Liver (tissue), 8 donors: ENCODE measurements at regions not wholly inside any gene's neighbourhood (a gene's known extent, or its start where the extent isn't known, plus 50 kb on each side); places are given as distances from the start of the nearest gene placed in this dataset.

Source experiments
- DNase-seq: peaks from one replicate; pipeline ENCODE4 v3.0.0-alpha.2; 2017; ENCODE audit warnings: low spot score
- H3K27ac ChIP-seq, 2 donors: one replicate each; pipeline ENCODE4 v1.7.0; 2013; ENCODE audit warnings: inconsistent platforms in 2 of 2, low read length in 2 of 2, control low read depth in 1 of 2, low read depth in 1 of 2, mild to moderate bottlenecking in 1 of 2
- H3K27me3 ChIP-seq, 4 donors: one replicate each; pipeline versions ENCODE4 v1.6.1 to v1.7.0; 2013; ENCODE audit warnings: low read length in 3 of 4, inconsistent platforms in 1 of 4, mild to moderate bottlenecking in 1 of 4, moderate library complexity in 1 of 4; ENCODE audit not compliant: control insufficient read depth in 4 of 4, insufficient read depth in 4 of 4
- H3K36me3 ChIP-seq, 4 donors: one replicate each; pipeline versions ENCODE4 v1.6.1 to v1.7.0; 2013; ENCODE audit warnings: low read length in 3 of 4, mild to moderate bottlenecking in 3 of 4, low read depth in 1 of 4, moderate library complexity in 1 of 4; ENCODE audit not compliant: control insufficient read depth in 4 of 4, insufficient read depth in 3 of 4
- H3K4me1 ChIP-seq, 4 donors: one replicate each; pipeline versions ENCODE4 v1.6.1 to v1.7.0; 2013; ENCODE audit warnings: low read length in 3 of 4, mild to moderate bottlenecking in 3 of 4, moderate library complexity in 1 of 4; ENCODE audit not compliant: control insufficient read depth in 4 of 4, insufficient read depth in 4 of 4
- H3K4me3 ChIP-seq, 3 donors: one replicate each; pipeline versions ENCODE4 v1.6.1 to v1.7.0; 2013; ENCODE audit warnings: low read length in 3 of 3, control low read depth in 1 of 3, low read depth in 1 of 3, mild to moderate bottlenecking in 1 of 3
- H3K9ac ChIP-seq, 2 donors: one replicate each; pipeline ENCODE4 v1.7.0; 2013; ENCODE audit warnings: low read length in 2 of 2, mild to moderate bottlenecking in 2 of 2, moderate library complexity in 2 of 2, control low read depth in 1 of 2, low read depth in 1 of 2
- H3K9me3 ChIP-seq, 4 donors: one replicate each; pipeline versions ENCODE4 v1.6.1 to v1.7.0; 2013; ENCODE audit warnings: low read length in 3 of 4; ENCODE audit not compliant: control insufficient read depth in 4 of 4
- ATF3 ChIP-seq: IDR thresholded peaks from 2 replicates; pipeline ENCODE4 v1.6.1; 2016; ENCODE audit warnings: antibody characterized with exemption
- CTCF ChIP-seq: fragments of 150-350 bp; IDR thresholded peaks from 2 replicates; pipeline ENCODE4 v1.5.1; 2017; ENCODE audit warnings: improper control_type of control experiment, low read depth, low read length; ENCODE audit not compliant: missing input control
- EGR1 ChIP-seq, 2 donors: IDR thresholded peaks; 2 replicates each; pipeline ENCODE4 v1.6.1; 2016 to 2018; ENCODE audit warnings: antibody characterized with exemption in 2 of 2, low read depth in 2 of 2
- FOXA1 ChIP-seq: IDR thresholded peaks from 2 replicates; pipeline ENCODE4 v1.6.1; 2016; ENCODE audit warnings: antibody characterized with exemption
- FOXA2 ChIP-seq: IDR thresholded peaks from 2 replicates; pipeline ENCODE4 v1.6.1; 2016; ENCODE audit warnings: antibody characterized with exemption
- GABPA ChIP-seq, 2 donors: IDR thresholded peaks in 1 of 2; conservative IDR thresholded peaks in 1 of 2; 2 replicates each; pipeline ENCODE4 v1.6.1; 2016; ENCODE audit warnings: antibody characterized with exemption in 2 of 2, mild to moderate bottlenecking in 1 of 2, moderate library complexity in 1 of 2
- HNF4A ChIP-seq, 2 donors: conservative IDR thresholded peaks; 2 replicates each; pipeline ENCODE4 v1.6.1; 2016; ENCODE audit warnings: antibody characterized with exemption in 2 of 2, mild to moderate bottlenecking in 2 of 2
- HNF4G ChIP-seq: IDR thresholded peaks from 2 replicates; pipeline ENCODE4 v1.6.1; 2016; ENCODE audit warnings: antibody characterized with exemption
- JUND ChIP-seq, 2 donors: IDR thresholded peaks; 2 replicates each; pipeline ENCODE4 v1.6.1; 2016; ENCODE audit warnings: antibody characterized with exemption in 2 of 2
- MAX ChIP-seq: IDR thresholded peaks from 2 replicates; pipeline ENCODE4 v1.6.1; 2016; ENCODE audit warnings: antibody characterized with exemption
- NR2F2 ChIP-seq: IDR thresholded peaks from 2 replicates; pipeline ENCODE4 v1.6.1; 2016; ENCODE audit warnings: antibody characterized with exemption
- RAD21 ChIP-seq, 2 donors: IDR thresholded peaks; 2 replicates each; pipeline ENCODE4 v1.6.1; 2016; ENCODE audit warnings: antibody characterized with exemption in 2 of 2, mild to moderate bottlenecking in 2 of 2
- REST ChIP-seq: IDR thresholded peaks from 2 replicates; pipeline ENCODE4 v1.6.1; 2016; ENCODE audit warnings: antibody characterized with exemption, mild to moderate bottlenecking
- RXRA ChIP-seq, 2 donors: IDR thresholded peaks; 2 replicates each; pipeline ENCODE4 v1.6.1; 2017 to 2018; ENCODE audit warnings: antibody characterized with exemption in 2 of 2, mild to moderate bottlenecking in 1 of 2
- YY1 ChIP-seq: IDR thresholded peaks from 2 replicates; pipeline ENCODE4 v1.6.1; 2016; ENCODE audit warnings: antibody characterized with exemption, mild to moderate bottlenecking
- ZBTB33 ChIP-seq: IDR thresholded peaks from 2 replicates; pipeline ENCODE4 v1.6.1; 2016; ENCODE audit warnings: antibody characterized with exemption
- WGBS: extraction: QIAGEN DNeasy Blood & Tissue Kit; methylation state at CpG from one replicate; pipeline ENCODE4 v1.1.7; 2013; 5-methylcytosine and 5-hydroxymethylcytosine counted together
- donor health status: healthy.
- donor health status: healthy.
- donor health status: healthy.
- donor health status: healthy.
- donor health status: healthy.

GRCh38 chr10:88190123-88190522 lies 326.7 kb downstream of the PTEN start (continued):
- TF ChIP-seq REST, result no peak

- Histone ChIP-seq H3K4me3 (no peak overlapping the region), H3K27me3 (no peaks in the 10 kb centered on the region), H3K4me1 (peaks cover 0 to 3% (median under 1%) of the 10 kb centered on the region in 4 donors), H3K36me3 (no peaks in the 10 kb centered on the region), H3K9ac (no peak overlapping the region), H3K27ac (no peak overlapping the region), H3K9me3 (no peaks in the 10 kb centered on the region)
- TF ChIP-seq EGR1 (IDR thresholded peaks at IDR 0.05; ENCODE audit: low read depth in 2 of 2) (no peak), HNF4A (conservative IDR thresholded peaks at IDR 0.05) (no peak), JUND (IDR thresholded peaks at IDR 0.05) (no peak), RXRA (IDR thresholded peaks at IDR 0.05) (no peak), YY1 (no peak), CTCF (no peak), RAD21 (IDR thresholded peaks at IDR 0.05) (no peak), HNF4G (no peak), MAX (no peak), FOXA2 (no peak), NR2F2 (no peak), GABPA (IDR thresholded peaks at IDR 0.05 in 1 of 2, conservative IDR thresholded peaks at IDR 0.05 in 1 of 2) (no peak)
- 91% methylated on average over 5 of the region's 5 CpGs for WGBS
- no peak for DNase-seq
Measured at GRCh38 chr10:88190540-88191235, 327.3 kb downstream of the PTEN start.

GRCh38 chr10:88193018-88193417 lies 329.6 kb downstream of the PTEN start:
- Histone ChIP-seq H3K4me1 (peaks cover 0 to 3% (median 3%) of the 10 kb centered on the region in 4 donors), H3K4me3 (no peak overlapping the region), H3K9me3 (no peaks in the 10 kb centered on the region), H3K27ac (no peak overlapping the region), H3K9ac (no peak overlapping the region), H3K27me3 (no peaks in the 10 kb centered on the region), H3K36me3 (no peaks in the 10 kb centered on the region)
- WGBS, result 96% methylated on average over 7 of the region's 7 CpGs
- DNase-seq, result no peak
- no peak for TF ChIP-seq EGR1 (IDR thresholded peaks at IDR 0.05; ENCODE audit: low read depth in 2 of 2)
- TF ChIP-seq FOXA1, result no peak
- no peak for TF ChIP-seq GABPA (IDR thresholded peaks at IDR 0.05 in 1 of 2, conservative IDR thresholded peaks at IDR 0.05 in 1 of 2)
- TF ChIP-seq FOXA2, result no peak
- no peak for TF ChIP-seq CTCF
- no peak for TF ChIP-seq JUND (IDR thresholded peaks at IDR 0.05)
- no peak for TF ChIP-seq ZBTB33
- TF ChIP-seq RAD21 (IDR thresholded peaks at IDR 0.05), result no peak
- TF ChIP-seq YY1, result no peak
- TF ChIP-seq HNF4G, result no peak
- no peak for TF ChIP-seq ATF3
- TF ChIP-seq HNF4A (conservative IDR thresholded peaks at IDR 0.05), result no peak
- no peak for TF ChIP-seq MAX
- no peak for TF ChIP-seq NR2F2
